GM21529 (cell line): ENCODE measurements at regions not wholly inside any gene's neighbourhood (a gene's known extent, or its start where the extent isn't known, plus 50 kb on each side); places are given as distances from the start of the nearest gene placed in this dataset.
"Not testable (repeated sequence)": the region's sequence is repeated elsewhere in the genome, so short reads cannot be mapped to it uniquely, and the experiment has no call there.

Source experiments
- ATAC-seq: cut with Tn5 transposase; IDR thresholded peaks from one replicate; pipeline ENCODE4 v1.9.1; 2021; ENCODE audit not compliant: unreplicated experiment

DNA sequence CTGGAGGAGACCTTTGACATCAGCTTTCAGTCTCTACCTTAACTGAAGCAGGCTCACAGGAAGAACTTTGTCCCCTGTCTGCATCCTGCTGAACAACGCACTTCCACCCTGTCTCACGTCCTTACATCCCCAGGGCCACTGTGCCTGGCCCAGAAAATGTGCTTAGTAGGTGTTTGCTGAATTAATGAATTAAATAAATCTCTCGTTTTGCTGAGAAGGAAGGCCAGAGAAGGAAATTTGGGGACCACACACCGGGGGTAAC is 54.3 kb upstream of the CREB3L1 start:
- ATAC-seq = no peak

DNA sequence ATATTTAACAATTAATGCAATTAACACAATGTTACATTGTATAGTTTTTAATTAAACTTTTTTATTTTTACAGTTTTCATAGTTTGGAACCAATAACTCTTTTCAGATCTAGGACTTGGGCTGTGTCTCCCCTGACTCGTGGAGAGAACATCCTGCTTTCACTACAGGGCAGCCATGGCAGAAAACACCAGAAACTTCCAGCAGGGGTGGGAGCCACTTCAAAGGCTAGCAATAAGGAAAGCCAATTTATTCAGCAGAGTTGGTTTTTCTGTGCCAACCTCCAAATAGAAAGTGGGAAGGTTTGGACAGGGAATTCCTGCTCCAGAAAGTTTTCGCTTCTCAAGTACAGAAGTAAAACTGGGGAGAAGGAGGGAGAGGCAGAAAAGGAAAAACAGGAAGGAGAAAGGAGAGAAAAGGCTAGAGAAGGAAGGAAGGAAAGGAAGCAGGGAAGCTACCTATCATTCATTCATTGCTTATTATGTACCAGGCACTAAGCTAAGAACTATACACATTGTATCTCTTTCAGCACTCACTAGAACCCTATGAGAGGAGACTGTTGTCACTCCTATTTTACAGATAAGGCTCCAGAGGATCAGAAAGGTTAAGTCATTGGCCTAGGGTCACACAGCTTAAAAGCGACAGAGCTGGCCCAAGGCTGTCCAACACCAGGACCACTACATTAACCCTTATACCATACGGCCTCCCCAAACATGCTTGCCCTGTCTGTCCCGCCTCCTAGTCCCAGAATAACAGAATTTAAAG is 54.8 kb upstream of the CREB3L1 start:
- ATAC-seq = no peak

DNA sequence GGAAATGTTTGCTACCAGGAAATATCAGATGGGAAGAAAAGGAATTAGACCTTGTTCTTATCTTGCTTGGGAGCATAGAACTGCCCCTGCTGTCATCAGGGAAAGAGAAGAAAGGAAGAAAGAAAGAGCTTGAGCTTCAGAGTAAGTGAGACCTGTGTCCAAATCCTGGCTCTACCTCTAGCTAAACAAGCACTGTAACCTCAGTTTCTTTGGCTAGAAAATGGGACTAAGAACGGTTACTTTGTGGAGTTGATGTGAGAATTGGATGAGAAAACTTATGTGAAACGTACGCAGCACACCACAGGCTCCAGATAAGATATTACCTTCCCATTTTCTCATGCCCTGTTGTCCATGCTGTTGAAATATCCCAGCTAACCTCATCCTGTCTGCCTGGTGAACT is 57.1 kb upstream of the CREB3L1 start:
- no peak for ATAC-seq

DNA sequence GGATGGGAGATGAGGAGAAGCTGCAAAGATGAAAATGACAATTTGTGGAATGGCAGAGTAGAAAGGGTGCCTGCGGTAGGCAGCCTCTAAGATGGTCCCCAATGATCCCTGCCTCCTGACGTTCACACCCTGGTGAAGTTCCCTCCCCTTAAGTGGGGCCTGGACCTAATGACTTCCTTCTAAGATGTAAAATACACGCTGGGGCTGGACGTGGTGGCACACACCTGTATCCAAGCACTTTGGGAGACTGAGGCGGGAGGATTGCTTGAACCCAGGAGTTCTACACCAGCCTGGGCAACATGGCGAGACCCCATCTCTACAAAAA is 60.7 kb upstream of the CREB3L1 start:
- ATAC-seq = no peak

DNA sequence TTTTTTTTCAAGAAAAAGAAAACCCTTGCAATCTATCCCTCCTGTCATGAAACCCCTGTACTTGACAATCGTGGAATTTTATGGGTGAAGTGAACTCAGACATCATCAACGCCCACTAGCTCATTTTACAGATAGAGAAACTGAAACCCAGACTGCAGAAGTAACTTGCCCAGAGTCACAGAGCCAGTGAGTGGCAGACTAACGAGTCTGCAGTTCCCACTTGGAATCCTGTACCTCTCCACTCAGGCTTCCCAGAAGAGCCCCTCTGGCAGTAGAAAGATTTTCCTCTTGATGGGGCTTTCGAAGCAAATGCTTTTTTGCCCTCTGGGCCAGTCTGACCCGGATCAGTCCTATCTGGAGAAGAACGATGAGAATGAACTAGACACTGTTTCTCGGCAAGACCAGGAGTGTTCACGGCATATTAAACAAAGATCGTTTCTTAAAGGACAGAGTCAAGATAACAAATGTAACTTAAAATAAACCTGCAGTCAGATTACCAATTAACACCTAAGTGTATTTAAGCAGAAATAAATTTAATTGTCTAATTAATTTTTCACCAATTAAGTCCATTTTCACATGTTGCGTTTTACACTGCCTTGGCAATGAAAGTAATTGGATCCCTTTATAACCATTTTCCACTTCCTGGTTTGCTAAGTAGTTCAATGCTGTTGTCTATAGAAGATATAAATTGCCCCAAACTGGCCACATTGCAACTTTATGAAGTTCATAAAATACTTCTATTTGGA is 61.3 kb upstream of the CREB3L1 start:
- ATAC-seq = peak; percentile 51

DNA sequence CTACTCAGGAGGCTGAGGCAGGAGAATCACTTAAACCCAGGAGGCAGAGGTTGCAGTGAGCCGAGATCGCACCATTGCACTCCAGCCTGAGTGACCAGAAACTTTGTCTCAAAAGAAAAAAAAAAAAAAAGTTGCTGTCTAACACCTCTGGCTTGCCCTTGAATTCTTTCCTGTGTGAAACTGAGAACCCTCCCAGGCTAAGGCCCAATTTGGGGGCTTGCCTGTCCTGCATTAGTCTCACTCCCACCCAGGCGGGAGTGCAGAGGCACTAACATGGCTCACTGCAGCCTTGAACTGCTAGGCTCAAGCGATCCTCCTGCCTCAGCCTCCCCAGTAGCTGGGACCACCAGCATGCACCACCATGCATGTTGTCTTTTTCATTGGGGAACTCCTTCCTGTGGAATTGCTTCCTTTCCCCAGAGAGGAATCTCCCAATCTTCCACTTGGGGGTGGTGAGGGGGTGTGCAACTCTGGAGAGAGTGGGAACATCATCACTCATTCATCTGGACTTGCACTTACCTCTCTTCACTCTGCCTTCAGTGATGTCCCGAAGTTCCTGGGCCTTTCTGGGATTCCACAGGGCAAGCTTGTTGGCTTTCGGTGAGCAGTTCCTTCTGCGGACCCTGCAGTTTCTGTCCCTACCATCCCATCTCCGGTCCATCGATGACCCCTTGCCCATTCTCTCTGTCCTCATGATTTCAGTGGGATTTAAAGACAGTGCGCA is 62.1 kb upstream of the CREB3L1 start:
- ATAC-seq = no peak

DNA sequence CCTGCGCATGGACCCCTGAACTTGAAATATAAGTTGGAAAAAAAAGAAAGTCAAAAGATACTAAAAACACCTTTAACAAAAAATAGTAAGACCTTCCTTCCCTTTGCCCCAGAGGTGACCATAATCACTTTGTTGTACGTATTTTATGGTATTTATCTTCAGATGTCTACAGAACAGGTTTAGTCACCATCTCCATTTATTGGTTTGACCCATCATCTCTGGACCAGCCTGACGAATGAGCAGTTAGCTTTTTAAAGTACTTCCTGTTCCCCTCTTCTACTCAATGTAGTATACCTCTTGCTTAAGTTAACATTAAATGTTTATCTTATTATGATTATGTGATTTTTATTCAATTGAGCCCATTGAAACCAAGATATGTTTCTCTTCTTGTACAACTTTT is 64.7 kb upstream of the CREB3L1 start:
- ATAC-seq = no peak

DNA sequence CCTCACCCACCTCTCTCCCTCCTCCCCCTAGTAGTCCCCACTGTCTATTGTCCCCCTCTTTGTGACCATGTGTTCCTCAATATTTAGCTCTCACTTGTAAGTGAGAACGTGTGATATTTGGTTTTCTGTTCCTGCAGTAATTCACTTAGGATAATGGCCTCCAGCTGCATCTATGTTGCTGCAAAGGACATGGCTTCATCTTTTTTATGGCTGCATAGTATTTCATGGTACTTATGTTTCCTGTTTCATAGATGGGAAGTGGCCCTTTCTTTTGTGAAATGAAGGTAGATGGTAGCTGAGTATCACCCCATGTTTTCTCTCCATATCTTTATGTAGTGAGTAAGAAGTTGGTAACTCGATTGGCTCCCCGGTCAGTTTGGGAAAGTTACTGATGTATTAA is 66.6 kb upstream of the CREB3L1 start:
- no peak for ATAC-seq

DNA sequence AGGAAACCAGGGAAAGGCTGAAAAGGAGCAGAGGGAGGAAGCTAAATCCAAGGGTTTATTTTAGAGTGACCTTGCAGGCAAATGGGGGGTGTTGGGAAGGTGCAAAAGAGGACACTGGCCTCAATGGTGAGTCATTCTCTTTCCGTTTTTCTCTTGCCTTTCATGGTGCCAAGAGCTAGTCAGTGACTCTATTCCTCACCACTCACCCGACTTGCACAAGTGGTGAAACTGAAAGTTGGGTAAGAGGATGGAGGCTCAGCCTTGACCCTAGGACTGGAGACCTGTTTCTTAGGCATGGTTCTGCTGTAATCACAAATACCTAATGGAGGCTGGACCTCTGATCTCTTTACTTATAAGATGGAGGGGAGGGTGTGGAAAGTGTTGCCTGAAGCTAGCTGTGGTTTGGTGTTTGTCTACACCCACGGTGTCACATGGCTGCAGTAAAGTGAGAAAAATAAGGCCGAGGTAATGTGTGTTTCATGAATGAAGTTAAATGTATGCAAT is 67.3 kb upstream of the CREB3L1 start:
- ATAC-seq = no peak

DNA sequence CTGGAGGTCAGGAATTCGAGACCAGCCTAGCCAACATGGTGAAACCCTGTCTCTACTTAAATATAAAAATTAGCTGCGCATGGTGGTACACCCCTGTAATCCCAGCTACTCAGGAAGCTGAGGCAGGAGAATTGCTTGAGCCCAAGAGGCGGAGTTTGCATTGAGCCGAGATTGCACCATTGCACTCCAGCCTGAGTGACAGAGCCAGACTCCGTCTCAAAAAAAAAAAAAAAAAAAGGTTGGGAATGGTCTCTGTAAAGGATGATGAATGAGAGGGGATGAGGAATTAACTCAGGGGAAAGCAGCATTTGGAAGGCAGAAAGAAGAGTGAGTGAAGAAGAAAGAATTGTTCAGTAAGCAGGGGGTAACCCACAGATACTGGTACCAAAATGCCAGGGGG is 67.8 kb upstream of the CREB3L1 start:
- ATAC-seq = not testable (repeated sequence)

GRCh38 chr11:46208803-46209202 is 68.7 kb upstream of the CREB3L1 start:
- no peak for ATAC-seq

DNA sequence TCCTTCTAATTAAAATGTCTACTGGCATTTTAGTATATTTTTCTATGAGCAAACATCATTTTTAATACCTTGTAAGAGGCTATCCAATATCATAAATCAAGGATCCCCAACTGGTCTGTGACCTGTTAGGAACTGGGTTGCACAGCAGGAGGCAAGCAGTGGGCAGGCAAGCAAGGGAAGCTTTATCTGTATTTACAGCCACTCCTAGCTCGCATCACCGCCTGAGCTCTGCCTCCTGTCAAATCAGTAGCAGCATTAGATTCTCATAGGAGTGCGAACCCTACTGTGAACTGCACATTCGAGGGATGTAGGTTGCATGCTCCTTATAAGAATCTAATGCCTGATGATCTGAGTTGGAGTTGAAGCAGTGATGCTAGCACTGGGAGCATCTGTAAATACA is 70.2 kb upstream of the CREB3L1 start:
- no peak for ATAC-seq

GRCh38 chr11:46204415-46204814 is 73.0 kb upstream of the CREB3L1 start:
- not testable (repeated sequence) for ATAC-seq

DNA sequence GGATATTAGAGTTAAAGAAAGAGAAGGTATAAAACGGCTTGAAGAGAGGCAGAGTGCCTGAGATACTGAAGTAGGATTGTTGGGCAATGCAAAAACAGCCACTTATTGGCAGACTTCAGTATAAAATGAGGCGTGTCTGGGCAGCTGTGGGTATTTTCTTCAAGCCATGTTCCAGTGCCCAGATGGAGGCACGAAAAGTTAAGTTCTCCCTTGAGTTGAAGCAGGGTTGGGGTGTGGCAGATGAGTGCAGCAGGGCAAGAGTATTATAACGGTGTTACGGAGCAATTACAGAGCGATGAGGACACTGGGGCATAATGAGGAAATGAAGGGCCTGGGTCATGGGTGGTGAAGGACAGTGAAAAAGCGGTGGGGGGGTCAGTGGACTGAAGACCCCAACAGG is 73.7 kb upstream of the CREB3L1 start:
- no peak for ATAC-seq

- no peak for ATAC-seq
These were observed 74.6 kb upstream of the CREB3L1 start for GRCh38 chr11:46202696-46203391.

DNA sequence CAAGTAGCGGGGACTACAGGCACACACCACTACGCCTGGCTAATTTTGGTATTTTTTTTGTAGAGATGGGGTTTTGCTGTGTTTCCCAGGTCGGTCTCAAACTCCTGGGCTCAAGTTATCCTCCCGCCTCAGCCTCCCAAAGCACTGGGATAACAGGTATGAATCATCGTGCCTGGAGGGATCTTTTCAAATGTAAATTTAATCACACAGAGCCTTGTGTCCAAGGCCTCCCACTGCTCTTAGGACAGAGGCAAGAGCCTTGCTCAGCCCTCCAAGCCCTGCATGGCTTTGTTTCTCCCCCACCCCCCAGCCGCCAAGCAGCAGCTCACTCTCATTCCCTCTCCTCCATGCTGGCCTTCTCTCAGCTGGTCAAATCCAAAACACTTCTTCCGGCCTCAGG is 75.3 kb upstream of the CREB3L1 start:
- no peak for ATAC-seq

GRCh38 chr11:46200537-46201281 is 76.8 kb upstream of the CREB3L1 start:
- no peak for ATAC-seq

DNA sequence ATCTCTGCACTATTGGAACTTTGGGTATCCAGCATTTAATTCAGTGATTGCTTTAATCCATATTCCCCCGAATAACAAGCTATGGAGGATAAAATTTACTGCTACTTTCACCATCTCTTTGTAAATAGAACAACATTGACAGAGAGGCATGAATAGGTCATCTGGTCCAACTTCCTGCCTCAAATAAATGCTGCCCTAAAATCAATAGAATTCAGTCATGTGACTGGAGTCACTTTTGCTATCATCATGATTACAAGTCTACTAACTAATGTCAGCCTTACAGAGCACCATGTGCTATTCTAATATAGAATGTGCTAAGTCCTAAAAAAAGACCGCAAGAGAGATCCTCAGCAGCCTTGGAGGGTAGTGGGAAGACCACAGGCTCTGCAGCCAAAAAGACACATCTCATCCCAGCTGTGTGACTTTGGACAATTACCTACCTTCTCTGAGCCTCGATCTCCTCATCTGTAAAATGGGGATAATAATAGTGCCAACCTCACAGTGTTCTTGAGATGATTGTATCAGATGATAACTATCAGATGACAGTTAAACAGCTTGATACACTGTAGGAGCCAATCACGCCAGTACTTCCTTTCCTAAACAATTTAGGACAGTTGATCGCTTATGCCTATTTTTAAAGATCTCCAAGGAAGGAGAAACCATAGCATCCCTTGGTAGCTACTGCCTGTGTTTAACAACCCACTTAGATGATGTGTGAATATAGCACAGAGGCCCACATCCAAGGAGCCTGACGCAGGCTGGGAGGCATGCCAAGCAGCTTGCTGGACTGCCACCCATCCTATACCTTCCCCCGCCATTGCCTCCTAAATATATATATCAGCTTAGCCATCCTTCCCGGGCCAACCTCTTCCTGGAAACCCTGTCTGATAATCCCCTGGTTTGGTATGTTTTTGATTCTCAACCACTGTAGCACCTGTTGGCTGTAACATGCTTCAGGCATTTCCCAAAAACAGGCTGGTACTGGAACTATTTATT is 77.3 kb upstream of the PHF21A start:
- no peak for ATAC-seq

DNA sequence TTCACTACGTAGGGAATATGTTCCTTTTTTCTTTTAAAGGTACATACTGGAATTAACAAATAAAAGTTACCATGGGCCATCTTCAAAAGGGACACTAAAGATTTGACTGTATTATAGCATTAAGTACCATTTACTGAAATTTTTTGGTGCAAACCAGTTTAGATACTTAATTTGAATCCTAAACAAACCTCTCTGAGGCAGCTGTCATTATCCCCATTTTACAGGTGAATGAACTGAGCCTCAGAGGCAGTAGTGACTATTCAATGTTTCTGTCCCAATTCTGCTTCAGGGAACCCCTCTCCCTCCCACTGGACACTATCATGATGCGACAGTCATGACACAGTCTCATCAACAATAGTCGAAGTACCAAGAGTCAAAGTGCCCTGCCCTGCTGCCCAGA is 76.2 kb upstream of the PHF21A start:
- ATAC-seq = no peak

- no peak for ATAC-seq
These were observed 66.8 kb upstream of the PHF21A start for GRCh38 chr11:46188017-46188416.
